ENCODE measurements at regions not wholly inside any gene's neighbourhood (a gene's known extent, or its start where the extent isn't known, plus 50 kb on each side); places are given as distances from the start of the nearest gene placed in this dataset.

DNA sequence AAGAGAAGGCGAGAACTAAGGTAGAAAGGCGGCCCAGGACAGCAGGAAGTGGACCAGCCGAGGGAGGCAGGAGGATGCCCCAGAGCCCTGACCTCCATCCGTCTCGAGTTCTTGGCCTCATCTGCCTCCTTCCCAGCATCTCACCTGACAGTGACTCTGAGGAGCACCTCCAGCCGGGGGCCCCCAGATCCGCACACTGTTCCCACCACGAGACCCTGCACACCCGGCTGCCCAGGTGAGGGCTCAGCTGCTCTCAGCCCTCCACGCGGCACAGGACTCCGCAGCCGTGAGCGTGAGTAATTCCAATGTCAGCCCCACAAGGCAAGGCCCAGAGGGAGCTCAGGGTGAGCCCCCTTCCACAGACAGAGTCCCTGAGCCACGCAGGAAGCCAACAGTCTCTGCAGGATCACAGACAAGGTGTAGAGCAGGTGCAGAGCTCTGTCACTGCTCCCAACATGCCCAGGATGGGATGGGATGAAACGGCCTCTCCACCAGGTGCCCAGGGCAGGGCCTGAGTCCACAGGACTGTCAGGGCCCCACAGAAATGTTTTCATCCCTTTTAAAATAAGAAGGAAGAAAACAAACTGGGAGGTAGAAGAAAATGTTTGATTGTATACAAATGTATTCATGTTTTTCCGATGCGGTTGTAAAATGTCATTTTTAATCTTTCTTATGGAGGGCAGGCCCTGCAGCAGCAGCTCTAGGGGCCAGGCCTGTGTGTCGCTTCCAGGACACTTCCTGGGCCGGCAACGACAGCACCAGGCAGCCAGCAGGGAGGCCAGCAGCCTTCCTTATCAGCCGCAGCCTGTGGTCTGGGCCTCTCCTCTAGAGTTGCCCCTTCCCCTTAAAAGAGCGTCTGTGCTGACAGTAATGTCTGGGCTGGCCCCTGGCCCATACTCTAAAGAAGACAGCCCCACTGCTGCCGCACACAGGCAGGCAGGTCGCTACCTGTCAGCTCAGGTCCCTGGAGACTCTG lies 66.9 kb downstream of the DLL1 start:
- TF ChIP-seq POLR2A (IDR thresholded peaks at IDR 0.05; ENCODE audit: extremely low read depth, insufficient read length) (no peak), MYC (IDR thresholded peaks at IDR 0.05; ENCODE audit: low read depth, low read length) (no peak)
- TF ChIP-seq, protein P1, sequence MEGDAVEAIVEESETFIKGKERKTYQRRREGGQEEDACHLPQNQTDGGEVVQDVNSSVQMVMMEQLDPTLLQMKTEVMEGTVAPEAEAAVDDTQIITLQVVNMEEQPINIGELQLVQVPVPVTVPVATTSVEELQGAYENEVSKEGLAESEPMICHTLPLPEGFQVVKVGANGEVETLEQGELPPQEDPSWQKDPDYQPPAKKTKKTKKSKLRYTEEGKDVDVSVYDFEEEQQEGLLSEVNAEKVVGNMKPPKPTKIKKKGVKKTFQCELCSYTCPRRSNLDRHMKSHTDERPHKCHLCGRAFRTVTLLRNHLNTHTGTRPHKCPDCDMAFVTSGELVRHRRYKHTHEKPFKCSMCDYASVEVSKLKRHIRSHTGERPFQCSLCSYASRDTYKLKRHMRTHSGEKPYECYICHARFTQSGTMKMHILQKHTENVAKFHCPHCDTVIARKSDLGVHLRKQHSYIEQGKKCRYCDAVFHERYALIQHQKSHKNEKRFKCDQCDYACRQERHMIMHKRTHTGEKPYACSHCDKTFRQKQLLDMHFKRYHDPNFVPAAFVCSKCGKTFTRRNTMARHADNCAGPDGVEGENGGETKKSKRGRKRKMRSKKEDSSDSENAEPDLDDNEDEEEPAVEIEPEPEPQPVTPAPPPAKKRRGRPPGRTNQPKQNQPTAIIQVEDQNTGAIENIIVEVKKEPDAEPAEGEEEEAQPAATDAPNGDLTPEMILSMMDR (IDR thresholded peaks at IDR 0.05; ENCODE audit: low read depth, low read length): no peak
- TF ChIP-seq, protein P2, sequence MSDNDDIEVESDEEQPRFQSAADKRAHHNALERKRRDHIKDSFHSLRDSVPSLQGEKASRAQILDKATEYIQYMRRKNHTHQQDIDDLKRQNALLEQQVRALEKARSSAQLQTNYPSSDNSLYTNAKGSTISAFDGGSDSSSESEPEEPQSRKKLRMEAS (IDR thresholded peaks at IDR 0.05; ENCODE audit: low read depth, low read length): no peak
